GM12875 (cell line): ENCODE measurements at regions not wholly inside any gene's neighbourhood (a gene's known extent, or its start where the extent isn't known, plus 50 kb on each side); places are given as distances from the start of the nearest gene placed in this dataset.
"Not testable (repeated sequence)": the region's sequence is repeated elsewhere in the genome, so short reads cannot be mapped to it uniquely, and the experiment has no call there.

Source experiments
- H3K4me3 ChIP-seq: one replicate; pipeline ENCODE4 v1.5.1; 2011; ENCODE audit warnings: low read depth, low read length, control low read depth
- TF ChIP-seq, protein P1 (sequence below): IDR thresholded peaks from 2 replicates; pipeline ENCODE4 v1.5.1; 2011; ENCODE audit warnings: low read depth, mild to moderate bottlenecking, control low read depth, inconsistent platforms, low read length, moderate library complexity, borderline replicate concordance; ENCODE audit not compliant: insufficient read depth

DNA sequence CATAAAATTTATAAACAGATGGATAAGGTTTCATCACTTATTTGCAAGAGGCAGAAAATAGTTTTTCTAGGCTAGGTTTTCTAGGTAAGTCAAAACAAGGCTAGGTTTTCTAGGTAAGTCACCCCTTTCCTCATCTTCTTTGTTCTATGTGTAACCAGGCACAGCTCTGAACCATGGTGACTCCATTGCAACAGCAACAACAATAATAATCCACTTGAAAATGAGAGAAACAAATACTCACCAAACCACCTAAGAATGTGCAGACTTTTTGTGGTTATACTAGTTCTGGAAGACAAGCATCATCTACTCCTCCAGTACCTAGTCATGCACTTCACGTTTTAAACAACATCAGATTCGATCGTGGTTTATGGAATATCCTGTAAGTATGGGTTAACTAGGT is 237.4 kb upstream of the ACVR2A start:
- TF ChIP-seq, protein P1, sequence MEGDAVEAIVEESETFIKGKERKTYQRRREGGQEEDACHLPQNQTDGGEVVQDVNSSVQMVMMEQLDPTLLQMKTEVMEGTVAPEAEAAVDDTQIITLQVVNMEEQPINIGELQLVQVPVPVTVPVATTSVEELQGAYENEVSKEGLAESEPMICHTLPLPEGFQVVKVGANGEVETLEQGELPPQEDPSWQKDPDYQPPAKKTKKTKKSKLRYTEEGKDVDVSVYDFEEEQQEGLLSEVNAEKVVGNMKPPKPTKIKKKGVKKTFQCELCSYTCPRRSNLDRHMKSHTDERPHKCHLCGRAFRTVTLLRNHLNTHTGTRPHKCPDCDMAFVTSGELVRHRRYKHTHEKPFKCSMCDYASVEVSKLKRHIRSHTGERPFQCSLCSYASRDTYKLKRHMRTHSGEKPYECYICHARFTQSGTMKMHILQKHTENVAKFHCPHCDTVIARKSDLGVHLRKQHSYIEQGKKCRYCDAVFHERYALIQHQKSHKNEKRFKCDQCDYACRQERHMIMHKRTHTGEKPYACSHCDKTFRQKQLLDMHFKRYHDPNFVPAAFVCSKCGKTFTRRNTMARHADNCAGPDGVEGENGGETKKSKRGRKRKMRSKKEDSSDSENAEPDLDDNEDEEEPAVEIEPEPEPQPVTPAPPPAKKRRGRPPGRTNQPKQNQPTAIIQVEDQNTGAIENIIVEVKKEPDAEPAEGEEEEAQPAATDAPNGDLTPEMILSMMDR, result no peak
- no peak overlapping the region for H3K4me3 ChIP-seq

DNA sequence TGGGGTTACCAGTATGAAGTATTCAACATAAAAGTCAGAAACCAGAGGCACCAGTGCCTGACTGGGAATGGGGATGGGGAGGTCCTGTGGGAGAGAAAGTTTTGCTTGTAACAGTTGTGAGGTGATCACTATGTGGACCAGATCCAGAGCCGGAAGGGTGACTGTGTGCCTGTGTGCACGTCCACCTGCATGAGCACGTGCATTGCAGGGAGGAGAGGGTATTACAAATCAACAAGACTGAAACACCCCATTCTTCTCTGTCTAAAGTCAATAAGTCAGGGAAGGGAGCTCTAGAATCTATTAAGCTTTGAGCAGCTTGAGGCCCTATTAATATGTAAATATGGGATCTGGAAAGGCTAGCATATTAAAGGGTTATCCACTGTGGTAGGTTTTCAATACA is 241.0 kb upstream of the ACVR2A start:
- TF ChIP-seq, protein P1, result no peak
- no peak overlapping the region for H3K4me3 ChIP-seq

DNA sequence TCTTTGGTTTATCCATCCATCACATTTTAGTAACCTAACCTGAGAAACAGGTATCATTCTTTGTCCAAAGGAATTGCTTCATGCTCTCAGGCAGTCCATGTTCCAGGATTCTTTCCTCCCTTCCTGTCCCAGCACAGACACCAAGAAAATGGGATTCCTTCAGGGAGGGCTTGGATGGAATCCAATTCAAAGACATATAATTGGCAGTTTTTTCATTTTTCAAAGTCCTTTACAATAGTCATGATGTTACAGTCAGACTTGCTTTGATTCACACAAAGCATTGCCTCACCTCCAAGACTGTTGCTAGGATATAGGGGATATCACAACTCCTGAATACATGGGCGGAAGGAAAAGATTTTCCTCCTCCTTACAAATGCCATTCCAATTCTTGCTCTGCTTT is 241.4 kb upstream of the ACVR2A start:
- TF ChIP-seq, protein P1, result no peak

DNA sequence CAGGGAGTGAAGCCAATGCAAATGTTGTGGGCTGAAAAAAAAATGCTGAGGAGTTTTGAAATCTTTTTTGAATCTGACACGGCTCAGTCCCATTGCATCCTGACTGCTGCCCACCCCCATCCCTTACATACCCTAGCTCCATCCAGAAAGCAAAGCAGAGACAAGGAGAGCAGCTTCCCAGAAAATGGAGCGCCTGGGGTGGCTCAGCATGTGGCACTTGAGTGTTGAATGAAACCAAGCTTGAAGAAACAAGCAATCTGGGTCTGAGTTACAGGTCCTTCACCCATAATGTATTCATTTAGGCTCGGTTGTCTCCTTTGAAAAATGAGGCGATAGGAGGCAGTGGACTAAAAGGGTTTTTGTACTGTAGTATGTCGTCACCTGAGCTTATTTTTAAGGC is 244.2 kb upstream of the ACVR2A start:
- no peak overlapping the region for H3K4me3 ChIP-seq
- TF ChIP-seq, protein P1, result no peak

More for the DNA sequence above, 241.4 kb upstream of the ACVR2A start:
- no peak overlapping the region for H3K4me3 ChIP-seq

DNA sequence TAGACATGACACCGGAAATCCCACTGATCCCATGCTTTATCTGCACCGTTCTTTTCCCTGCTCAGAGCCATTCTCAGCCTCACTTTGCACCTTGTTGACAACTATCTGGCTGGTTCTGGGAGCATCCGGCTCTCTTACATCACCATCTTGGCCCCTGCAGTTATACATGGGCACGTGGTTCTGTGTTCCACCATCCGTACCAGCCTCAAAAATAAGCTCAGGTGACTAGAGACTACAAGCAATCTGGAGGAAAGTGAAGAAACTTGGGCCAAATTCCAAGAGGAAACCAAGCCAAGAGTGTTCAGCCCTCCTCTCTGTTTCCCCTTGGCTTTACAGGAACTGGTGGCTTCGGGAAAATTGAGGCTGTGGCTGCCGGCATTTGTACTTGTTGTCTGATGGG is 244.6 kb upstream of the ACVR2A start:
- H3K4me3 ChIP-seq, result no peak overlapping the region
- TF ChIP-seq, protein P1, result no peak

DNA sequence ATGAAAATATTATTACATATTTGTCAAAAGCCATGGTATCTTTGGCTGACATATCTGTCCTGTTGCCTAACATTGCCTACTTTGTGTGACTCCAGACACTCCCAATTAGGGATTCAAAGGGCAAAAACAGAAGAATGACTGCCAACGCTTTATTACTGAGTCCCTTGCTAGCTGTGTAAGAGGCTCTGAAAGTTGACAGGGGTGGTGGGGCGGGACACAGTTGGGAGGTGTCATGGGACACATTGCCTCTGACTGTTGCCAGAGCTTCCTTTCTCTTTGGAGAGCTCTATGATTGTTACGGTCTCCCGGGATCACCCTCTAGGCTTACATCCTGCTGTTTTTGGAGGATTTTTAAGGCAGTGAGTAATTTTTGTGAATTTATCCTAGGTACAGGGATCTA is 249.6 kb upstream of the ACVR2A start:
- TF ChIP-seq, protein P1, result no peak
- H3K4me3 ChIP-seq, result no peak overlapping the region

DNA sequence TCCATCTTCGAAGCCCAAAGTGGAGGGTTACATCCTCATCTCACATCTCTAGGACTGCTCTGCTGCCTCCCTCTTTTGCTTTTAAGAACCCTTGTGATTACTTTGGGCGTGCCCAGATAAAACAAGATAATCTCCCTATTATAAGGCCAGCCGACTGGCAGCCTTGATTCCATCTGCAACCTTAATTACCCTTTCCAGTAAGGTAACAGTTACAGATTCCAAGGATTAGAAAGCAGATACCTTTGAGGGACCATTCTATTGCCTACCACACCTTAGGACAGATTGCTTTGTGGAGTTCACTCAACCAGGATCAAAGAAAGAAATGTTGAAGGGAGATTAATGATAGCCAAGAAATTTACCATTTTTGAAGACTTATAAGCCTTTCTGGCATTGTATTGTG is 250.8 kb upstream of the ACVR2A start:
- no peak overlapping the region for H3K4me3 ChIP-seq
- TF ChIP-seq, protein P1, result no peak

DNA sequence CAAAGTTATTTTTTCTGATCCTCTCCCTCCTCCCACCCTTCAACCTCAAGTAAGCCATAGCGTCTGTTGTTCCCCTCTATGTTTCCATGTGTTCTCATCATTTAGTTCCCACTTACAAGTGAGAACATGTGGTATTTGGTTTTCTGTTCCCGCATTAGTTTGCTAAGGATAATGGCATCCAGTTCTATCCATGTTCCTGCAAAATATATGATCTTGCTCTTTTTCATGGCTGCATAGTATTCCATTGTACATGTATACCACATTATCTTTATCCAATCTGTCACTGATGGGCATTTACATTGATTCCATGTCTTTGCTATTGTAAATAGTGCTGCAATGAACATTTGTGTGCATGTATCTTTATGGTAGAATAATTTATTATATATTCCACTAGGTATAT is 252.0 kb upstream of the ACVR2A start:
- H3K4me3 ChIP-seq, result not testable (repeated sequence)
